ENCODE measurements at regions not wholly inside any gene's neighbourhood (a gene's known extent, or its start where the extent isn't known, plus 50 kb on each side); places are given as distances from the start of the nearest gene placed in this dataset.

- no peak for TF ChIP-seq CTCF (IDR thresholded peaks at IDR 0.05; ENCODE audit: low read depth, low read length, missing control alignments)
- no peak for DNase-seq (ENCODE audit: low read depth)
- in situ Hi-C loops (cut with HindIII; ENCODE audit: low sequenced_read_pairs): no loop called here
- H3K4me3 ChIP-seq (ENCODE audit: low read depth, low read length): no peak overlapping the region
Observed at GRCh38 chr2:103028181-103028580, 266.4 kb downstream of the TMEM182 start.
